ENCODE measurements at regions not wholly inside any gene's neighbourhood (a gene's known extent, or its start where the extent isn't known, plus 50 kb on each side); places are given as distances from the start of the nearest gene placed in this dataset.
A peak's percentile ranks its signal among the peaks of the same experiment; 100 is the strongest.

- H3K4me3 ChIP-seq (ENCODE audit: insufficient read depth, low read length): no peak overlapping the region
- no peak overlapping the region for H3K27ac ChIP-seq (ENCODE audit: low read depth, low read length)
- no peaks in the 10 kb centered on the region for H4K20me1 ChIP-seq (ENCODE audit: insufficient read depth, low read length)
- H3K79me2 ChIP-seq (ENCODE audit: insufficient read depth, low read length): no peaks in the 10 kb centered on the region
- no peaks in the 10 kb centered on the region for H3K4me1 ChIP-seq (ENCODE audit: insufficient read depth, low read length)
- H2AFZ ChIP-seq (ENCODE audit: low read length): no peak overlapping the region
- no peak overlapping the region for H3K4me2 ChIP-seq (ENCODE audit: insufficient read depth, low read length)
- no peaks in the 10 kb centered on the region for H3K9me3 ChIP-seq (ENCODE audit: low read depth, low read length)
- no peak for TF ChIP-seq CTCF (IDR thresholded peaks at IDR 0.05; ENCODE audit: extremely low read depth, low read depth, low read length)
- peaks cover 6% of the 10 kb centered on the region for H3K27me3 ChIP-seq (ENCODE audit: insufficient read depth, low read length)
- no peaks in the 10 kb centered on the region for H3K36me3 ChIP-seq (ENCODE audit: insufficient read depth, low read length)
- no peak for DNase-seq (ENCODE audit: insufficient read length, low spot score, missing footprints)
Measured at GRCh38 chr15:98523912-98524662, 124.3 kb upstream of the IGF1R start.

- H3K36me3 ChIP-seq (ENCODE audit: insufficient read depth, low read length): no peaks in the 10 kb centered on the region
- H3K27ac ChIP-seq (ENCODE audit: low read depth, low read length): no peak overlapping the region
- TF ChIP-seq CTCF (IDR thresholded peaks at IDR 0.05; ENCODE audit: extremely low read depth, low read depth, low read length): no peak
- no peaks in the 10 kb centered on the region for H3K9me3 ChIP-seq (ENCODE audit: low read depth, low read length)
- H3K27me3 ChIP-seq (ENCODE audit: insufficient read depth, low read length): peaks cover 15% of the 10 kb centered on the region
- H4K20me1 ChIP-seq (ENCODE audit: insufficient read depth, low read length): no peaks in the 10 kb centered on the region
- no peaks in the 10 kb centered on the region for H3K4me1 ChIP-seq (ENCODE audit: insufficient read depth, low read length)
- peak overlapping the region; percentile 19 for H3K4me2 ChIP-seq (ENCODE audit: insufficient read depth, low read length)
- DNase-seq (ENCODE audit: insufficient read length, low spot score, missing footprints): no peak
- H2AFZ ChIP-seq (ENCODE audit: low read length): peak overlapping the region; percentile 57
- H3K4me3 ChIP-seq (ENCODE audit: insufficient read depth, low read length): no peak overlapping the region
- H3K79me2 ChIP-seq (ENCODE audit: insufficient read depth, low read length): no peaks in the 10 kb centered on the region
Measured at GRCh38 chr15:98524838-98525660, 123.3 kb upstream of the IGF1R start.

- H3K27ac ChIP-seq (ENCODE audit: low read depth, low read length): no peak overlapping the region
- H3K4me2 ChIP-seq (ENCODE audit: insufficient read depth, low read length): peak overlapping the region; percentile 19
- no peaks in the 10 kb centered on the region for H3K4me1 ChIP-seq (ENCODE audit: insufficient read depth, low read length)
- no peaks in the 10 kb centered on the region for H3K79me2 ChIP-seq (ENCODE audit: insufficient read depth, low read length)
- H4K20me1 ChIP-seq (ENCODE audit: insufficient read depth, low read length): no peaks in the 10 kb centered on the region
- H3K36me3 ChIP-seq (ENCODE audit: insufficient read depth, low read length): no peaks in the 10 kb centered on the region
- H3K9me3 ChIP-seq (ENCODE audit: low read depth, low read length): no peaks in the 10 kb centered on the region
- peak overlapping the region; percentile 57 for H2AFZ ChIP-seq (ENCODE audit: low read length)
- peaks cover 16% of the 10 kb centered on the region for H3K27me3 ChIP-seq (ENCODE audit: insufficient read depth, low read length)
- no peak for DNase-seq (ENCODE audit: insufficient read length, low spot score, missing footprints)
- no peak overlapping the region for H3K4me3 ChIP-seq (ENCODE audit: insufficient read depth, low read length)
- no peak for TF ChIP-seq CTCF (IDR thresholded peaks at IDR 0.05; ENCODE audit: extremely low read depth, low read depth, low read length)
Measured at GRCh38 chr15:98525661-98526001, 122.7 kb upstream of the IGF1R start.

- TF ChIP-seq CTCF (IDR thresholded peaks at IDR 0.05; ENCODE audit: extremely low read depth, low read depth, low read length): no peak
- no peak for DNase-seq (ENCODE audit: insufficient read length, low spot score, missing footprints)
- H3K79me2 ChIP-seq (ENCODE audit: insufficient read depth, low read length): no peaks in the 10 kb centered on the region
- H3K36me3 ChIP-seq (ENCODE audit: insufficient read depth, low read length): no peaks in the 10 kb centered on the region
- no peaks in the 10 kb centered on the region for H3K9me3 ChIP-seq (ENCODE audit: low read depth, low read length)
- H3K27ac ChIP-seq (ENCODE audit: low read depth, low read length): no peak overlapping the region
- peak overlapping the region; percentile 19 for H3K4me2 ChIP-seq (ENCODE audit: insufficient read depth, low read length)
- peak overlapping the region; percentile 57 for H2AFZ ChIP-seq (ENCODE audit: low read length)
- no peak overlapping the region for H3K4me3 ChIP-seq (ENCODE audit: insufficient read depth, low read length)
- H4K20me1 ChIP-seq (ENCODE audit: insufficient read depth, low read length): no peaks in the 10 kb centered on the region
- H3K27me3 ChIP-seq (ENCODE audit: insufficient read depth, low read length): peaks cover 16% of the 10 kb centered on the region
- no peaks in the 10 kb centered on the region for H3K4me1 ChIP-seq (ENCODE audit: insufficient read depth, low read length)
Measured at GRCh38 chr15:98526094-98526493, 122.2 kb upstream of the IGF1R start.

Data from osteoblast (primary cell).